OCI-LY1 (cell line): ENCODE measurements at regions not wholly inside any gene's neighbourhood (a gene's known extent, or its start where the extent isn't known, plus 50 kb on each side); places are given as distances from the start of the nearest gene placed in this dataset.

ENCODE experiments used
- H2AFZ ChIP-seq: fragments of 200-600 bp; sonication (generic), shearing (Covaris generic); 2 replicates; pipeline ENCODE4 v1.6.0; 2014; ENCODE audit warnings: antibody characterized with exemption, mild to moderate bottlenecking, low read length
- H3F3A ChIP-seq: fragments of 200-600 bp; sonication (generic), shearing (Covaris generic); 2 replicates; pipeline ENCODE4 v1.6.0; 2014; ENCODE audit warnings: mild to moderate bottlenecking, antibody characterized with exemption, low read length, moderate library complexity; ENCODE audit not compliant: insufficient read depth
- H3K27ac ChIP-seq: fragments of 200-600 bp; sonication (generic); 2 replicates; pipeline ENCODE4 v1.5.1; 2014; ENCODE audit warnings: low read length, mixed run types, mild to moderate bottlenecking, low read depth; ENCODE audit not compliant: poor library complexity, severe bottlenecking
- H3K27me3 ChIP-seq: fragments of 200-600 bp; sonication (generic); 2 replicates; pipeline ENCODE4 v1.6.0; 2014; ENCODE audit warnings: antibody characterized with exemption, mild to moderate bottlenecking, low read length, moderate library complexity; ENCODE audit not compliant: insufficient read depth
- H3K36me3 ChIP-seq: fragments of 200-600 bp; sonication (generic); 2 replicates; pipeline ENCODE4 v1.6.1; 2014; ENCODE audit warnings: mild to moderate bottlenecking, antibody characterized with exemption, low read length, moderate library complexity, mixed read lengths; ENCODE audit not compliant: insufficient read depth
- H3K4me1 ChIP-seq: fragments of 200-600 bp; sonication (generic); 2 replicates; pipeline ENCODE4 v1.5.1; 2014; ENCODE audit warnings: mild to moderate bottlenecking, low read length, moderate library complexity; ENCODE audit not compliant: insufficient read depth, severe bottlenecking
- H3K4me2 ChIP-seq: fragments of 200-600 bp; sonication (generic), shearing (Covaris generic); 2 replicates; pipeline ENCODE4 v1.6.1; 2014; ENCODE audit warnings: low read length
- H3K4me3 ChIP-seq: fragments of 200-600 bp; sonication (generic); 2 replicates; pipeline ENCODE4 v1.5.1; 2014; ENCODE audit warnings: low read length, low read depth, mild to moderate bottlenecking, mixed read lengths; ENCODE audit not compliant: poor library complexity, severe bottlenecking
- H3K79me2 ChIP-seq: fragments of 200-600 bp; shearing (Covaris generic); 2 replicates; pipeline ENCODE4 v1.6.1; 2016; ENCODE audit warnings: mixed run types, low read length, mixed read lengths; ENCODE audit not compliant: insufficient read depth
- H3K9ac ChIP-seq: fragments of 200-600 bp; sonication (generic), shearing (Covaris generic); 2 replicates; pipeline ENCODE4 v1.6.1; 2014; ENCODE audit warnings: mild to moderate bottlenecking, low read length, mixed read lengths
- H3K9me2 ChIP-seq: fragments of 200-600 bp; sonication (generic), shearing (Covaris generic); 2 replicates; pipeline ENCODE4 v1.6.1; 2014; ENCODE audit warnings: low read depth, mild to moderate bottlenecking, low read length, mixed read lengths
- H3K9me3 ChIP-seq: fragments of 200-600 bp; shearing (Covaris generic); 2 replicates; pipeline ENCODE4 v1.6.1; 2014; ENCODE audit warnings: low read length, mixed read lengths
- H4K20me1 ChIP-seq: fragments of 200-600 bp; sonication (generic), shearing (Covaris generic); 2 replicates; pipeline ENCODE4 v1.6.0; 2016; ENCODE audit warnings: mild to moderate bottlenecking, low read length; ENCODE audit not compliant: insufficient read depth
- CTCF ChIP-seq: fragments of 200-600 bp; sonication (generic), shearing (Covaris generic); IDR thresholded peaks from 2 replicates; pipeline ENCODE4 v1.5.1; 2017; ENCODE audit warnings: mild to moderate bottlenecking, antibody characterized with exemption, low read length, moderate library complexity, mixed read lengths
- EZH2 ChIP-seq: fragments of 200-600 bp; sonication (generic), shearing (Covaris generic); IDR thresholded peaks from 2 replicates; pipeline ENCODE4 v1.8.0; 2017; ENCODE audit warnings: borderline replicate concordance, mixed run types, mild to moderate bottlenecking, antibody characterized with exemption, low read length, moderate library complexity, mixed read lengths

GRCh38 chr22:48594757-48595510, 1232.7 kb downstream of the BRD1 start:
- H3K79me2 ChIP-seq: no peaks in the 10 kb centered on the region
- H3K9me2 ChIP-seq: no peaks in the 10 kb centered on the region
- no peaks in the 10 kb centered on the region for H4K20me1 ChIP-seq
- H3K4me1 ChIP-seq: no peaks in the 10 kb centered on the region
- H3K36me3 ChIP-seq: no peaks in the 10 kb centered on the region
- H3F3A ChIP-seq: no peaks in the 10 kb centered on the region
- H3K4me3 ChIP-seq: no peak overlapping the region
- H2AFZ ChIP-seq: no peak overlapping the region
- H3K4me2 ChIP-seq: no peak overlapping the region
- no peak overlapping the region for H3K27ac ChIP-seq
- H3K27me3 ChIP-seq: no peaks in the 10 kb centered on the region
- H3K9me3 ChIP-seq: no peaks in the 10 kb centered on the region
- H3K9ac ChIP-seq: no peak overlapping the region
- TF ChIP-seq EZH2 (no peak), CTCF (no peak)

GRCh38 chr22:48594016-48594756, 1233.5 kb downstream of the BRD1 start:
- Histone ChIP-seq H3K9me3 (no peaks in the 10 kb centered on the region), H3K36me3 (no peaks in the 10 kb centered on the region), H4K20me1 (no peaks in the 10 kb centered on the region), H3K9me2 (no peaks in the 10 kb centered on the region), H3K27ac (no peak overlapping the region), H3K9ac (no peak overlapping the region), H3K27me3 (no peaks in the 10 kb centered on the region), H3K79me2 (no peaks in the 10 kb centered on the region), H3K4me2 (no peak overlapping the region), H3F3A (no peaks in the 10 kb centered on the region), H3K4me3 (no peak overlapping the region), H3K4me1 (no peaks in the 10 kb centered on the region), H2AFZ (no peak overlapping the region)
- TF ChIP-seq CTCF: no peak
- no peak for TF ChIP-seq EZH2

GRCh38 chr22:48593551-48593950, 1234.1 kb downstream of the BRD1 start:
- Histone ChIP-seq H3K27me3 (no peaks in the 10 kb centered on the region), H3K4me2 (no peak overlapping the region), H3K9me2 (no peaks in the 10 kb centered on the region), H3K9me3 (no peaks in the 10 kb centered on the region), H3K36me3 (no peaks in the 10 kb centered on the region), H3K79me2 (no peaks in the 10 kb centered on the region), H3F3A (no peaks in the 10 kb centered on the region), H3K9ac (no peak overlapping the region), H3K4me3 (no peak overlapping the region), H3K27ac (no peak overlapping the region), H3K4me1 (no peaks in the 10 kb centered on the region), H4K20me1 (no peaks in the 10 kb centered on the region), H2AFZ (no peak overlapping the region)
- no peak for TF ChIP-seq CTCF
- no peak for TF ChIP-seq EZH2
